ENCODE measurements at regions not wholly inside any gene's neighbourhood (a gene's known extent, or its start where the extent isn't known, plus 50 kb on each side); places are given as distances from the start of the nearest gene placed in this dataset.
"Not testable (repeated sequence)": the region's sequence is repeated elsewhere in the genome, so short reads cannot be mapped to it uniquely, and the experiment has no call there.

DNA sequence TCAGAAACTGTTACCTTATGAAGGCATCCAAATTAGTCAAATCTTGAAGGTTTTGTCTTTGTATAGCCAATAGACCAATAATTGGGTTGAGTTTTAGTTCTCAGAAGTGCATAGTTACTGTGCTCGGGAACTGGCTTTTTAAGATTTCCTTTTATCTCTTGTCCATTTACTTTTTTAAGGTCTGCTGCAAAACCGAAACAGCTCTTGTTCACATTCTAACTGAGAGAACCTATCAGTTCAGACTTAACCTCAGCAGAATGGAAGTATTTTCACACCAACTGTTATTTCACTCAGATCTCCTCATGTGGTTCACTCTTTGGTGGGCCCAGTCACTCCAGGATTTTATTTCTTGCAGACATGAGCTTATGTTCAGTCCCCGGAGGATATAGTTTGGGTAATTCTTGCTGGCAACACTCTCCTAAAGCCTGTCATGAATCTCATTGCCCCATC lies 55.5 kb downstream of the TPBG start:
- no peak for DNase-seq

DNA sequence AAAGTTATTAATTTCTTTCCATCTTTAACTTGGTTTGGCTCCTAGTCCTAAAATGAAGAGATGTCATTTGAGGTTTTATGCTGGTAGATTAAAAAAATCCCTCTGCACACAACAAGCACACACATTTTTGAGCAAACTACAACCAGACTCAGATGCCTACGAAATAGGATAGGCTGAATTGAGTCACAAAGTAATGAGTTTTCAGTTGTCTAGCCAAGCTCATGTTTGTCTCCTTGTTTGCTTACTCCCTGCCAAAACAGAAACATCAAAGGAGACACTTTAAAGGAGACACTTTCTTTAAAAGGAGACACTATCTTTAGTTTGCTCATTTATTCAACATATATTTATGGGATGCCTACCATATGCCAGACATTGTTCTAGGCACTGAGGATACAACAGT lies 56.2 kb downstream of the TPBG start:
- DNase-seq: no peak

DNA sequence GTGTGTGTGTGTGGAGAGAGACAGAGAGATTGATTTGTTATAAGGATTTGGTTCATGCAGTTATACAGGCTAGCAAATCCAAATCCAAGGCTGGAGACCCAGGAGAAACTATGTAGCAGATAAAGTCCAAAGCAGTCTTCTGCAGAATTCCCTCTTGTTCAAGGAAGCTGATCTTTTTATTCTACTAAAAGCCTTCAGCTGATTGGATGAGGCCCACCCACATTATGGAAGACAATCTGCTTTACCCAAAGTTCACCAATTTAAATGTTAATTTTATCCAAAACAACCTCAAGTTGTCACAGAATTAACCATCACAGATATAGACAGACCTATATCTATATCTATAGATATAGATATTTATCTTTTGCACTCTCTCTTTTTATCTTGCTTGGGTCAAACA lies 67.0 kb downstream of the TPBG start:
- DNase-seq: no peak

DNA sequence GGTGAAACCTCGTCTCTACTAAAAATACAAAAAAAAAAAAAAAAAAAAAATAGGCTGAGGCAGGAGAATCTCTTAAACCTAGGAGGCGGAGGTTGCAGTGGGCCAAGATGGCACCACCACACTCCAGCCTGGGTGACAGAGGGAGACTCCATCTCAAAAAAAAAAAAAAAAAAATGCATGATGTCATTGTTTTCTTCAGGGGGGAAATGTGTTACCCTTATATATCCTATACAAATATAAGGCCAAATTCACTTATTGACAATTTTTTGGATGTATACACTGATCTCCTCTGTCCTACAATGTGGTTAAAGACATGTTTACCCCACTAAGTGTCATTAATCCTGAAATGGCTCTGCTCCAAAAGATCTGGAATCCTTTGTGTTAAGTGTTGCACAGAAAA lies 73.1 kb downstream of the TPBG start:
- DNase-seq: no peak

DNA sequence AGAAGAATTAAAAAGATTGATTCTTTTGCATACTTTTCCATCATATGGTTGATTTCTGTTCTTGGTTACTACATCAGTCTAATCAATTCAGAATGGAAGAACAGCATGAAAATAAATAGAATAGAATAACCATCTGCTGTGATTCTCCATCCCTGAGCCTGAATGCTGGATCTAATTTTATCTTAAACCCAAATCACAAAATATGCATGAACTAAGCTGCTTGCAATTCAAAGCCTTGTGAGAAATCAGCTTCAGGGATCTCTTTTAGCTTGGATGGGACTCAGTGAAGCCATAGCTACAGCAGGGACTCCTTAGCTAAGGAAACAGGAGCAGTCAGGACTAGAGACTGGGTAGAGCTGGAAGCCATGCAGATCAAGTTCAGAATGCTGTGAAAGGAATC lies 74.1 kb downstream of the TPBG start:
- no peak for DNase-seq

DNA sequence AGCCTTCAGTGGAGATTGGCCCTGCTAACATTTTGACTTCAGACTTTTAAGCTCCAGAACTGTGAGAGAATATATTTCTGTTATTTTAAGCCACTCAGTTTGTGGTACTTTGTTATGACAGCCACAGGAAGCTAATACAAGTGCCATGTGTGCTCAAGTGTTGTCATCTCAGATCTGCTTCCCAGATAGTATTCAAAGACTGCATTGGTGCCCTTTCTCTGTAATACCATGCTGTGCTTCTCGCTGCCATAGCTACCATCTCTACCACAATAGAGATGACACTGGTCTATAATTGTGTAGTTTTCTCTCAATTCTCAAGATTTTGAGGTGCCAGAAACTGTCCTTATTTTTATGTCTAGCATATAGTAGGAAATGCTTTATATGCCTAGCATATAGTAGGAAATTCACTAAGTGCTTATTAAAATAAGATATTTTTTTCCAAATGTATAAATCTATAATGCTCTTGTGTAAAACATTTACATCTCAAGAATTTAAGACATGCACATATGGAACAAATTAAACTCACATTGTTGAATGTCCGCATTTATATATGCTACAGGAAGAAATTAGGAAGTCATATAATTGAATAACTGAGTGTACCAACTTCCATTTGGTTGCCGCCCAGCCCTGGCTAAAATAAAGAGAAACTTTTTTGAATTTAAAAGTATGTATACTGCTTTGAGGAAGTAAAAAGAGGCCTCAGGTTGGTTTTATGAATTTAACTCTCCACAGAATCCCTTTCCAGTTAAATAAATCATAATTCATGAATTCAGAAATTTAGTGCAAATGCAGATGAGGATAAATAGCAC lies 77.6 kb downstream of the TPBG start:
- DNase-seq: no peak

DNA sequence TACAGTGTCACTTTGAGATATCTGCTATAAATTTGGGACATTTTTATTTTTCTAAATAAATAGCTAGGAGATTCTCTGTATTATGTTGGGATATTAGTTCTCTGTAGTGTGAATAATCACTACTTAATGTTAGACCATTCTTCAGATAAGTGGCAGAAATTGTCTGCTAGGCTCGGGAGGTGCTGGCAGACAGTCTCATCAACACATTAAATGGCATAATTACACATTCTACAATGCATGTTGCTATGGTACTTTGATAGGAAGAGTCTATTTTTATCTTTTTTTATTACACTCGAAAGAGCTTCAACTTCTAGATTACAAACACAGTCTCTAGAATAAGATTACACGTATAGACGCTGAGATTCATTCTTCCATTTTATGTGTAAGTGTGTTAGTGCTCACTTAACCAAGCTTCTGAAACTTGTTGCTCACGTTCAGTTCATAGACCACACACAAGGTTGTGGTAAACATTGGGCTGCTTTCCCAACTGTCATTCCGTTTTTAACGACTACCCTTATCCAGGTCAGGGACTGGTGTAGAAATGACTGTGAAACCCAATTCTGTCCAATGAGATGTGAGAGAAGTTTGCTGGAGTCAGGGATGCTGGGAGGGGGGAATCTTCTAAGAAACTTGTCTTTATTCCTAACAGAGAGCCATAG lies 78.6 kb downstream of the TPBG start:
- no peak for DNase-seq

DNA sequence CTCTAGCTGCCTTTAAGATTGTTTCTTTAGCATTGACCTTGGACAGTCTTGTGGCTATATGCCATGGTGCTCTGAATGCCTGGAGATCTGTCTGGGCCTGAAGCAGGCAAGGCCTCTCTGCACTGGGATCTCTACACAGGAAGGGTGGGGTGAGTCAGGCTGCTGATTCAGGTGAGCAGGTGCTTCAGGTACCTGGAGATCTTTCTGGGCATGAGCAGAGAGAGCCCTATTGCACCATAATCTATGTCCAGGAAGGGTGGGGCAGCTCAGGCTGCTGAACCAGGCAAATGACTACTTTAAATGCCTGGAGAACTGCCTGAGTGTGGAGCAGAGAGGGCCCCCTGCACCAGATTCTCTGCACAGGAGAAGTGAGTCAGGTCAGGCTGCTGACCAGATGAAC lies 94.5 kb downstream of the TPBG start:
- DNase-seq: no peak

DNA sequence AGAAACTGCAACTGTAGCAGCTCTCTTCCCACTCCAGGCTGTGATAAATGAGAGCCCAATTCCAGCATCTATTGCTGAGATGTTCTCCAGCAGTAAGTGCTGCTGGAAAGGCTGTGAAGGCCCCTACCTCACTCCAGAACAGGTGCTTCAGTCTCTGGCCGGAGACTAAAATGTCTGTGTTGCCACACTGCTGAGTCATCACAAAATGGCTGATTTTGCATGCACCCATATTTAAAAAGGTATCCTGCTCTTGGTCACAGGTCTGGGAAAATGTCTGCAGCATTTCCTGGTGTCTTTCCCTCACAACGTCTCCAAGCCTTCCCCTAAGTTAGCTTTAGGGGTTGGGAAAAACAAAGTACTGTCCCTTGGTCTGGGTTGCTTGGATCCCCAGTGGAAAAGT lies 95.1 kb downstream of the TPBG start:
- DNase-seq: no peak

DNA sequence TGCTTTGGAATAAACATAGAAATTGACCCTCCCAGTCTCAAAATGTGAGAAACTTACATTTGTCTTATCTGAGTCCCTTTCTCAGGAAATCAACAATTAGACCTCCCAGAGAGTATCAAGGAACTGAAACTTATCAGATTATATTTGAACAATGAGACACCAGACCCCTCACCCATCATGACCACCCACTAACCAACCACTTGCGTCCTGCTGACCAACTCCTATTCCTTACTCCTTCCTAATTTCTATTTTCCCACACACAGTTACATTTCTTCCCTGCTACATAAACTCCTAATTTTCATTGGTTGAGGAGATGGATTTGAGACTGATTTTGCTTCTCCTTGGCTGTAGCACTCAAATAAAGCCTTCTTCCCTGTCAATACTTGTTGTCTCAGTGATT lies 97.9 kb downstream of the TPBG start:
- DNase-seq: no peak

DNA sequence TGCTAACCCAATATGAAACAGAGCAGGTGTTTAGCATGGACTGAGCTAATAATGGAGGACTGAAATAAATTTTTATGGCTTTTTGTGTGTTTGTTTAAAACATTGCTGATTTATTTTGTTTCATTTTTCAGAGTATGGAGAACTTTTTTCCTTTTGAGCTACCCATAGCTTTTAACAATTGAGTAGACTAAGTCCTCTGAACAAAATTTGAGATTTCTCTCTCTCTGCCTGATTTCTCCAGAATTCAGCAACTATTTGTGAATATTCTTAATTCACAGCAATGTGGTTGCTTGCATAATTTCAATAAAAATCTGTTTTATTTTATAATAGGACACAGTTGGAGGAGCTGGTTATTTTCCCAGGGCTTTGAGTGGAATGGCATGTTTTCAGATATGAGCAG lies 103.7 kb downstream of the TPBG start:
- no peak for DNase-seq

DNA sequence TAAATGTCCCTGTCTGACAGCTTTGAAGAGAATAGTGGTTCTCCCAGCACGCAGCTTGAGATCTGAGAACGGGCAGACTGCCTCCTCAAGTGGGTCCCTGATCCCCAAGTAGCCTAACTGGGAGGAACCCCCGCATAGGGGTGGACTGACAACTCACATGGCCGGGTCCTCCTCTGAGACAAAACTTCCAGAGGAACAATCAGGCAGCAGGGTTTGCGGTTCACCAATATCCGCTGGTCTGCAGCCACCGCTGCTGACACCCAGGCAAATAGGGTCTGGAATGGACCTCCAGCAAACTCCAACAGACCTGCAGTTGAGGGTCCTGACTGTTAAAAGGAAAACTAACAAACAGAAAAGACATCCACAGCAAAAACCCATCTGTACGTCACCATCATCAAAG lies 106.5 kb downstream of the TPBG start:
- DNase-seq: not testable (repeated sequence)

DNA sequence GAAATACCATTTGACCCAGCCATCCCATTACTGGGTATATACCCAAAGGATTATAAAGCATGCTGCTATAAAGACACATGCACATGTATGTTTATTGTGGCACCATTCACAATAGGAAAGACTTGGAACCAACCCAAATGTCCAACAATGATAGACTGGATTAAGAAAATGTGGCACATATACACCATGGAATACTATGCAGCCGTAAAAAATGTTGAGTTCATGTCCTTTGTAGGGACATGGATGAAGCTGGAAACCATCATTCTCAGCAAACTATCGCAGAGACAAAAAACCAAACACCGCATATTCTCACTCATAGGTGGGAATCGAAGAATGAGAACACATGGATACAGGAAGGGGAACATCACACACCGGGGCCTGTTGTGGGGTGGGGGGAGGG lies 111.5 kb downstream of the TPBG start:
- DNase-seq: not testable (repeated sequence)

DNA sequence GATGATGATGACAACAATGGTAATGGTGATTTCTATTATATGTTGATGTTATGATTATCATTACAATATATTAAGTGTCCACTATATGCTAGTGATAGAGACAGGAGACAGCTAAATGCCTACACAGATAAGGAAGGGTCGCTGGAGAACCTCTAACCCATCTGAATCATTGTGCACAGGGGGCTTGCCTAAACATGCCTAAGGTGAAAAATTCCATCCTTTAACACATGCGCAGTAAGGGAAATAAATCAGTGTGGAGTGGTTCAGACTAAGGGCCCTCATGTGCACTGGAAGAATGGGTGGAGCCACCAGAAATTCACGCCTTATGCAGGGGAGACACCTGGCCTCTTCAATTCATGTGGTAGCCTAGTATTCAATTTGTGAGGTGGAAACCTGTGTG lies 120.4 kb downstream of the TPBG start:
- DNase-seq: no peak

DNA sequence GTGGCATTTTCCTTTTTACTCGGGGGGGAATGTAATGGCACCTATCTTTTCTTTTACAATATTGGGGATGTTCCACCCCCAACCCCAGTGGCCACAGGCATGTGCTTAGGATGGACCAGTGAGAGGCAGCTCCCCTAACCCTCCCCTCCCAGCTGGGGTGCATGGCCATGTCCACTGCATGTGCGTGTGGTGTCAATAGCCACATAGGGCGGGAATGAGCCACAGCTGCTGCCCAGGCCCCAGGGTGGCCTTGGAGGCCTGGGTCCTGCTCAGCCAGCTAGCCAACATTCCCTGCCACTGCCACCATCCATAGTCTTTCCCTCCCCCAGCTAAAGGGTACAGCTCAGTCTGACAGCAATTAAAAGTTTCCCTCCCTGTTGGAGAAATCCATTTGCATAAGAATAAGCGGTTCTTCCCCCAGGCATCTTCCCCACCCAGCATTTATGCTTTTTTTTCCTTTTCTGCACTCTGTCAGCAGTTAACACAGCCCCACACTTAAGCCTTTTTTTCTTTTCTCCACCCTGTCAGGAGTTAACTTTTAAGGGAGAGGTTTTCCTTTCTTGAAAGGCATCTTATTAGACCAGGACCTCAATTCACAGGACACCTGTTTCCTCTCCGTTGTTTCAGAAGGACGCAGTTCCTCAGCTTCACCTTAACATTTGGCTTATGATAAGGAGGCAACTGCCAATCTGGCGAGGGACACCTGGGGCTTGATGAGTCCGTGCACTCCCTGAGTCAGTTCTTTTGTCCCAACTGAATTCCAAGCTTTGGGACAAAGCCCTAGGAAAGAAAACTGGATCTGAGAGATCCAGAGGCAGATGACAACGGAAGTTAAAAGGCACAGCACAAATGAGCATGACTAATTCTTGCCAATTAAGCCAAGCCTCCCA lies 121.4 kb downstream of the TPBG start:
- DNase-seq: no peak

DNA sequence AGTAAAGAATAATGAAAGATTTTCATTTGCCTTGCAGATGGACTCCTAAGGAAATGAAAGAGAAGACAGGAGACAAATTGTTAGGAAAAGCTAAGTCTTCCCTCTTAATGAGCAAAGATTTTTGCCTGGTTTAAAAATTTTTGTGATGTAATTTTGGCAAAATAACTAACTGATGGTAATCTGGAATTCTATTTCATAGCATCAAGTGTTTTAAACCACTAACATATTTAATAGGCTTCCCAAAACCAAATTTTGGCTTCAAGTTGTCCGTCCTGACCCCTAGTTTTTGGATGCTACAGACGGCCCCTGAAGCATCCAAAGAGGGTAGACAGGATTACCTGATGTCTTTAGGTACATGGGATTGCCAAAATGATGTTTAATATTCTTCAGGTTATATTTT lies 124.3 kb downstream of the TPBG start:
- no peak for DNase-seq

DNA sequence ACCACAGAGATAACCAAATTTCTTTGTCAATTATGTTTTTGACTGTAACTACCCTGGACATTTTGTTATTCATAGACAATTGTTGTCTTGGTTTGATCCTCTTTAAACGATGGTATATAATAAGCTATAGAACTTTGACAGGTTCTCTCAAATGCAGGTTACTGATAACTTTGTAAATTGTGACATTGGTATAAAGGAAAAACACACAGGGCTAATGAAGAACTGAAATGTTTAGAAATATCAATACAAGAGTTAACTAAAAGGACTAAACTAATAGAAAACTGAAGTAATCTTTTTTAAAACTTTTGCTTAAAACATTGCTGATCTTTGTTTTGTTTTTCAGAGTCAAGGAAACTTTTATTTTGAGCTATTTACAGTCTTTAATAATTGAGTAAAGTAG lies 124.8 kb downstream of the TPBG start:
- no peak for DNase-seq

DNA sequence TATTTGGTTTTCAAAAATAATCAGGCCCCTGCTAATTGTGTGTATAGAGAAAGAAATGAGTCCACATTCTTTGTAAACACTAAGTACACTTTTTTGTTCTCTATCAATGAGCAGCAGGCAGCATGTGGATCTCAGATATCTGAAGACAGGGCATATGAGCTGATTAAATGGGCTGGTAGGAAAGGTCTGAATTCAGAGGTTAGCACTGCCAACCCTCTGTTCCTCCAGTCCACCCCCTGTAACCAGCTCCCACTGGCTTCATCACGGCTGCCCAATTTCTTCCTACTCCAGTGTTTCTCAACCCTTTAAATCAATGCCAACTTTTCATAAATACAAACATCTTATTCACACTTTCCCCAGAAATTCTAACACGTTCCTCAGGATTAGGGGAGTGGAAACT lies 128.5 kb downstream of the TPBG start:
- no peak for DNase-seq

DNA sequence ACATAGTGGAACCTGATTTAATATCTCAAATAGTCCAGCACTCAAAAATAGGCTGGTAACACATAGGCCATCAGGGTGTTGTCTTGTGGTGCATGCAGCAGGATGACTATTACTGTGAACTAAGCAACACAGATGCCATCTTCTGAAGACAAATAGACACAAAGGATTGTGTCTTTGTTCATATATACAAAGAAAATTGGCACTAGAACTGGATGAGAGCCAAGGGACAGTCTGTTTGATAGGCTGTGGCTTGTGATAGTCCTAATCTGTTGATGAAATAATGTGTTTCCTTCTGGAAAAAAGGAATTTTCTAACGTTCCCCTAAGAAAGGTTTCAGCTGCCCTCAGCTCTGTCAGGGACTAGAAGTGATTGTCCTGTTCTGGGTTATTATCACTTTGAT lies 129.8 kb downstream of the TPBG start:
- no peak for DNase-seq

DNA sequence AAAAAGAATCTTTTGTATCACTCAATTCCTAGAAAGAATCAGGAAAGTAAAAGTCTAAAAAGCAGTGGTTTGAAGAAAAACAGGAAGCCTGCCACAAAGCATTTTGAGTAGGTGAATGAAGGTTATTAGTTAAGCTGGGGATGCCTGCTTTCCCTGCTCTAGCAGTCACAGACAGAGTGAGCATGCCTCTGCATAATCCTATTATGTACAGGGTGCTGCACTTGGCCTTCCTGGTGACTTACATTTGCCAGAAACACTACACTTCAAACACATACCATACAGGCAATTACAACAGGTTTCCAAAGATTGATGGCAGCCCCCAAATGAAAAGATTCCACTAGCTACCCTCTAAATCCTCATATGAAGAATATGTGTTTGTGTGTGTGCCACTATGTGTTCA lies 130.8 kb downstream of the TPBG start:
- DNase-seq: no peak

DNA sequence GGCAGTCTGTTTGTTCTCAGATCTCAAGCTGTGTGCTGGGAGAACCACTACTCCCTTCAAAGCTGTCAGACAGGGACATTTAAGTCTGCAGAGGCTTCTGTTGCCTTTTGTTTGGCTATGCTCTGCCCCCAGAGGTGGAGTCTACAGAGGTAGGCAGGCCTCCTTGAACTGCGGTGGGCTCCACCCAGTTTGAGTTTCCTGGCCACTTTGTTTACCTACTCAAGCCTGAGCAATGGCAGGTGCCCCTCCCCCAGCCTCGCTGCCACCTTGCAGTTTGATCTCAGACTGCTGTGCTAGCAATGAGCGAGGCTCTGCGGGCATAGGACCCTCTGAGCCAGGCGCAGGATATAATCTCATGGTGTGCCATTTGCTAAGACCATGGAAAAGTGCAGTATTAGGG lies 138.3 kb downstream of the TPBG start:
- not testable (repeated sequence) for DNase-seq

DNA sequence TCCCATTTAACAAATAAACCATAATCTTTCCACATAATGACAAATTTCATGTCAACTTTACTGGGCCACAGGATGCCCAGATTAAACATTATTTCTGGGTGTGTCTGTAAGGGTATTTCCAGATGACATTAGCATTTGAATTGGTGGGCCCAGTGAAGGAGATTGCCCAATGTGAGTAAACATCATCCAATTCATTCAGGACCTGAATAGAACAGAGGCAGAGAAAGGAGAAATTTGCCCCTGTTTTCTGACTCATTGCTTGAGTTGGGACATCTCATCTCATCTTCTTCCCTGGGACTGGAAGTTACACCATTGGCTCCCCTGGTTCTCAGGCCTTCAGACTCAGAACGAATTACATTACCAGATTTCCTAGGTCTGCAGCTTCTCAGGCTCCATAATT lies 142.9 kb downstream of the TPBG start:
- DNase-seq: no peak

DNA sequence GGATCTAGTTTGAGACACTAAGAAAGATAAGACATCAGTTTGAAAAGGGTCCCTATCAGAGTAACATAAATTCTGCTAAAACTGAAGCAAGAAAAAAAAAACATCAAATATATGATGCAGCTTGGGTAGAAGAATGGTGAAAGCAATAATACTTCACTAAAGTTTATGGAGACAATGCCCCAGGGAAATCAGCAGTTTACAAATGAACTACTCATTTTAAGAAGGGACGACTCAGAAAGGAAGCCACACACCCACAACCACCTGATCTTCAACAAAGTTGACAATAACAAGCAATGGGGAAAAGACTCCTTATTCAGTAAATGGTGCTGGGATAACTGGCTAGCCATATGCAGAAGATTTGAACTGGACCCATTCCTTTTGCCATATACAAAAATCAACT lies 143.5 kb downstream of the TPBG start:
- DNase-seq: no peak

DNA sequence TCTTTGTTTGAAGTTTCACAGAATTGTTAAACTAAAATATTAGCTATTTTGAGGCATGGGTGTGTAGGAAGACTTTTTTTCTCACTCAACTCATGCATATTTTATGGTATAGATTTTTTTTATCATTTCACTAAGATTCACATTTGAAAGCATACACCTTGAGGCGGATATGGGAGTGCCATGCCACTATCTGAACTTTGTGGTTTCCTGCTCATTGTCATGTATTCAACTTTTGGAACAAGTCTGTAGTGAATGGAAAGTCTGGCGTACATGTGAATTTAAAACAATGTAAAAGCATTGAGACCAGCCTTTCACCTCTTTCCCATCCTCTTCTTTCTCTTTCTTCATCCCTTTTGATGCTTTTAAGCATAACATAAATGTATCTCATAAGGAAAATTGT lies 147.9 kb downstream of the TPBG start:
- DNase-seq: no peak
